ENCODE measurements at regions not wholly inside any gene's neighbourhood (a gene's known extent, or its start where the extent isn't known, plus 50 kb on each side); places are given as distances from the start of the nearest gene placed in this dataset.

DNA sequence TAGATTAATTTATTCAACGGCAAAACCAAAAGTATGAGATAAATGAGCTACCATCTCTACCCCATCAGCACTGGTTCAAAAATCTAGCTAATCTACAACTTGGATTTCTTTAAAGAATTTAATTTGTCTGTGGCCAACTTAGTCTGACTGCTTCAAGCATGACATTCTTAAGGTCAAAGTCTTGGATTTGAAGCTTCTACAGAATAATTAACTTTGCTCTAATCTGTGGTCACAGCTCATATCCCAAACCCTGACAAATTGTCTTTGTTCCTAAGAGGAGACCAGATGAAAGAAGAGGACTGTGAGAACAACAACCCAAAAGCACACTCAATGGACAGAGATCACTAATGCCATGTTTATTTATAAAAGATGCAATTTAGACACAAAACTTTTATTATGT is 166.9 kb upstream of the EPHA7 start:
- no peak for DNase-seq (ENCODE audit: low read depth, low spot score)
- Histone ChIP-seq H3K9ac (ENCODE audit: insufficient read length, low read depth) (no peak overlapping the region), H3K4me1 (ENCODE audit: insufficient read depth, insufficient read length) (no peaks in the 10 kb centered on the region), H3K36me3 (ENCODE audit: insufficient read depth, insufficient read length, low read length) (no peaks in the 10 kb centered on the region), H3K27me3 (ENCODE audit: insufficient read depth, insufficient read length) (no peaks in the 10 kb centered on the region), H3K9me3 (ENCODE audit: insufficient read depth, low read length) (no peaks in the 10 kb centered on the region), H3K4me3 (ENCODE audit: insufficient read length, low read depth) (no peak overlapping the region)
- no peak for TF ChIP-seq YY1 (IDR thresholded peaks at IDR 0.05; ENCODE audit: insufficient read depth, insufficient read length)
- TF ChIP-seq ZNF274 (IDR thresholded peaks at IDR 0.05; ENCODE audit: low read depth, low read length) = no peak
- TF ChIP-seq SUZ12 (IDR thresholded peaks at IDR 0.05; ENCODE audit: extremely low read depth, insufficient read depth, insufficient read length) = no peak

DNA sequence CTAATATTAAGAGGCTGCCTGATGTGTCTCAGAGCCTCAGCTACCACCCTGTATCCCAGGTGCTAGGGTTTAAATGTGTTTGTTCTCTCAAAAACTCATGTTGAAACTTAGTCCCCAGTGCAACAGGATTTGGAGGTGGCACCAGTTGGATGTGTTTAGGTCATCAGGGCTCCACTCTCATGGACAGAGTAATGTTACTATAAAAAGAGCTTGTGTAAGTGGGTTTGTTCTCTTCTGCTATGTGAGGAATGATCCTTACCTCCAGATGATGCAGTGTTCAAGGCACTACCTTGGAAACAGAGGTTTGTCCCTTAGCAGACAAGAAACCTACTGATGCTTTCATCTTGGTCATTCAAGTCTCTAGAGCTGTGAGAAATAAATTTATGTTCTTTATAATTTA is 164.9 kb upstream of the EPHA7 start:
- Histone ChIP-seq H3K36me3 (ENCODE audit: insufficient read depth, insufficient read length, low read length) (no peaks in the 10 kb centered on the region), H3K9me3 (ENCODE audit: insufficient read depth, low read length) (no peaks in the 10 kb centered on the region), H3K9ac (ENCODE audit: insufficient read length, low read depth) (no peak overlapping the region), H3K4me1 (ENCODE audit: insufficient read depth, insufficient read length) (no peaks in the 10 kb centered on the region), H3K4me3 (ENCODE audit: insufficient read length, low read depth) (no peak overlapping the region), H3K27me3 (ENCODE audit: insufficient read depth, insufficient read length) (no peaks in the 10 kb centered on the region)
- DNase-seq (ENCODE audit: low read depth, low spot score) = no peak
- no peak for TF ChIP-seq YY1 (IDR thresholded peaks at IDR 0.05; ENCODE audit: insufficient read depth, insufficient read length)
- no peak for TF ChIP-seq ZNF274 (IDR thresholded peaks at IDR 0.05; ENCODE audit: low read depth, low read length)
- TF ChIP-seq SUZ12 (IDR thresholded peaks at IDR 0.05; ENCODE audit: extremely low read depth, insufficient read depth, insufficient read length) = no peak

DNA sequence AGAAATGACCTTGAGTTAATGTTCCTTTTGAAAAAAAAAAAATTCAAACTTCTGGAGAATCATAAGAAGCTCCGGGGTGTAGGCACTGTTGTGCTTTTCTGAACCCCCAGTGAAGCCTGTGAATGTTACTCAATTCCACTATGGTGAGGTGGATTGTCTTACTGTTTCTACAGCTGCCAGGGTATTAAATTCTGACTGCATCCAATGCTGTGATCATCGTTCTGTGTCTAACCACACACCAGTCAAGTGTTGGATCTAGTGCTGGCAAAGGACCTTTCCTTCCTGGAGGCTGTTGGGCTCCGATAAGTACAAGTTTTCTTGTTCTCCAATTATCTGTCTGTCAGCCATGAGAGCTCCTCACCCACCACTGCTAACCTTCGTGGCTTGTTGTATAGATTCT is 162.0 kb upstream of the EPHA7 start:
- Histone ChIP-seq H3K9me3 (ENCODE audit: insufficient read depth, low read length) (no peaks in the 10 kb centered on the region), H3K4me1 (ENCODE audit: insufficient read depth, insufficient read length) (no peaks in the 10 kb centered on the region), H3K9ac (ENCODE audit: insufficient read length, low read depth) (no peak overlapping the region), H3K36me3 (ENCODE audit: insufficient read depth, insufficient read length, low read length) (no peaks in the 10 kb centered on the region), H3K27me3 (ENCODE audit: insufficient read depth, insufficient read length) (no peaks in the 10 kb centered on the region), H3K4me3 (ENCODE audit: insufficient read length, low read depth) (no peak overlapping the region)
- TF ChIP-seq ZNF274 (IDR thresholded peaks at IDR 0.05; ENCODE audit: low read depth, low read length) = no peak
- TF ChIP-seq SUZ12 (IDR thresholded peaks at IDR 0.05; ENCODE audit: extremely low read depth, insufficient read depth, insufficient read length) = no peak
- no peak for TF ChIP-seq YY1 (IDR thresholded peaks at IDR 0.05; ENCODE audit: insufficient read depth, insufficient read length)
- DNase-seq (ENCODE audit: low read depth, low spot score) = no peak

DNA sequence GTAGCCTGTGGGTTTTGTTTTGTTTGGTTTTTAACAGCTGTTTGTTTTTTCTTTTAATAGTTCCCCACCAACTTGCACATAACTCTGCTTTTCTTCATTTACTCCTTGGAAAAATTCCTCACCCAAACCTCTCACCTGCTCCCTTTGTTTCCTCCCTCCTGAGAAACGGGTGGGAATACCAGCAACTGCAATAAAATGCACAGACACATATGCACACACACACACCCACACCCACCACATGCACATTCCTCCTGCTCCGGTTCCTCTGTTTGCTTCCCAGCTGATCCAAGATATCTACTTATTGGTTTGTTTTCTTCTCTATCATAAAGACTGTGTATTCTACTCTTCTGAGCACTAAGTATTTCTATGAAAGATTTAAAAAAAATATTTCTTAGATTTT is 161.1 kb upstream of the EPHA7 start:
- DNase-seq (ENCODE audit: low read depth, low spot score) = no peak
- Histone ChIP-seq H3K9ac (ENCODE audit: insufficient read length, low read depth) (no peak overlapping the region), H3K9me3 (ENCODE audit: insufficient read depth, low read length) (no peaks in the 10 kb centered on the region), H3K27me3 (ENCODE audit: insufficient read depth, insufficient read length) (no peaks in the 10 kb centered on the region), H3K4me1 (ENCODE audit: insufficient read depth, insufficient read length) (no peaks in the 10 kb centered on the region), H3K36me3 (ENCODE audit: insufficient read depth, insufficient read length, low read length) (no peaks in the 10 kb centered on the region), H3K4me3 (ENCODE audit: insufficient read length, low read depth) (no peak overlapping the region)
- no peak for TF ChIP-seq YY1 (IDR thresholded peaks at IDR 0.05; ENCODE audit: insufficient read depth, insufficient read length)
- no peak for TF ChIP-seq ZNF274 (IDR thresholded peaks at IDR 0.05; ENCODE audit: low read depth, low read length)

DNA sequence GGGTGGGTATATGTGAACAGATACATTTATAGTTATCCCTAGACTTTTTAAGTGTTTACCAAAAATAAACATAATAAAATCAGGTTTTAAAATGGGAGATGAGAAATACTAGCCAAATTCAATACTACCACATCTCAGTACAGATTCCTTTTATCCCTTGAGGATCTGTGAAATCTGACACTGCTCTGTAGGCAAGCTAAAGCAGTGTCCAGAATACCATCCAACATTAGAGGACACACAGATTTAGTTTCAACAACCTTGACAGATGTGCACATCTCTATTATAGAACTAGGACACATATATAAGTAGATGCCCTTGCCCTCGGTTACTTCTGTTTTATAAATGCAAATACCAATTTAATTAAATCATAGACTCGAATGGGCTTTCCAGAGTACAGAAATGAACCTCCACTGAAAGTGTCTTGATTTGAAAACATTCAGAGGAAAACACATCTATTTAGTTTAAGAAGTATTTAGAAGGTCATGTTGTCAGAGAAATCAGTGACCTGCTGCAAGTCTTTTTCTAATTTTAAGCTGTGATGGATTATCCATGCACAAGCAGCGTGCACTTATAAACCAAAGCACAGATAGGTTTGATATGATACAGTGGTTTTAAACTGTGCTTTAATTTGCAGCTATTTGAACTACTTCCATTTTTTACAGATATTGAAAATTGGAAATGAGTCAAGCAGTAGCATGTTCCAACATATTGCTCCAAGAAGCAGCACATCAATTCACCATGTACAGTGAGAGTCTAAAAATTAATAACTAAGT is 156.3 kb upstream of the EPHA7 start:
- Histone ChIP-seq H3K9ac (ENCODE audit: insufficient read length, low read depth) (no peak overlapping the region), H3K27me3 (ENCODE audit: insufficient read depth, insufficient read length) (no peaks in the 10 kb centered on the region), H3K9me3 (ENCODE audit: insufficient read depth, low read length) (no peaks in the 10 kb centered on the region), H3K36me3 (ENCODE audit: insufficient read depth, insufficient read length, low read length) (no peaks in the 10 kb centered on the region), H3K4me3 (ENCODE audit: insufficient read length, low read depth) (no peak overlapping the region), H3K4me1 (ENCODE audit: insufficient read depth, insufficient read length) (no peaks in the 10 kb centered on the region)
- DNase-seq (ENCODE audit: low read depth, low spot score) = no peak
- TF ChIP-seq SUZ12 (IDR thresholded peaks at IDR 0.05; ENCODE audit: extremely low read depth, insufficient read depth, insufficient read length) (no peak), YY1 (IDR thresholded peaks at IDR 0.05; ENCODE audit: insufficient read depth, insufficient read length) (no peak), ZNF274 (IDR thresholded peaks at IDR 0.05; ENCODE audit: low read depth, low read length) (no peak)

DNA sequence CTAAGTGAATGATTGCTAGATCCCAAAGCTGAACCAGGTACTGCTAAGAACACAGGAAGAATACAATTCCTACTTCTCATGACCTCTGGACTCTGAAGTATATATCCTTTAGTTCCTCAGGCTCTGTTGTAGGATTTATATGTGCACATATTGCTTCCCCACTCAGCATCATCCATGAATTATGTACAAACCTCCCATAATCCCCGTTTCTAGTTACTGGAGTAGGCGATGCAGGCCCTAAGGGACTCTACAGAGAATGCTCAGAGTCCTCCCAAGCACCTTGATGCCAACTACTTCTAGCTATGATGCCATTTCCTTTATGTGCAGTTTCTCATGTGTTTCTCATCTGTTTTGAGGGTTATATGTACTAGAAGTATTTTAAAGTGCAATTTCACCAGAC is 154.9 kb upstream of the EPHA7 start:
- no peaks in the 10 kb centered on the region for H3K36me3 ChIP-seq (ENCODE audit: insufficient read depth, insufficient read length, low read length)

DNA sequence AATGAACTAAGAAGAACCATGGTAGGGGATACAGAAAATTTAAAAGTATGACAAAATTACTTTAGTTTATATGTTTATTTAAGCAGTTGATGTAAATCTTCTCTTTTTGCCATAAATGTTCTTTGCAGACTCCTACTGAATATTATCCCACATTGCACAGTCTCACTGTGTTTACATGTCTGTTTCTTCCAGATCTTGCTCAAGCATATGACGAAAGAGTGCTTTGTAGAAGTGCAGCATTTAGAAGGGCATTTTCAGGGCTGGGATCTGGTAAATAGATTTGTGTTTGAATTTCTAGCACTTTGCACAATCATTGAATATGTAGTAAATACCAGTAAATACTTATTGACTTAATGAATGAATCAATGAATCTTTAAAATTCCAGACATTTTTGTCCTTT is 152.0 kb upstream of the EPHA7 start:
- Histone ChIP-seq H3K9me3 (ENCODE audit: insufficient read depth, low read length) (no peaks in the 10 kb centered on the region), H3K4me1 (ENCODE audit: insufficient read depth, insufficient read length) (no peaks in the 10 kb centered on the region), H3K4me3 (ENCODE audit: insufficient read length, low read depth) (no peak overlapping the region), H3K36me3 (ENCODE audit: insufficient read depth, insufficient read length, low read length) (no peaks in the 10 kb centered on the region), H3K27me3 (ENCODE audit: insufficient read depth, insufficient read length) (no peaks in the 10 kb centered on the region), H3K9ac (ENCODE audit: insufficient read length, low read depth) (no peak overlapping the region)
- no peak for TF ChIP-seq YY1 (IDR thresholded peaks at IDR 0.05; ENCODE audit: insufficient read depth, insufficient read length)
- no peak for DNase-seq (ENCODE audit: low read depth, low spot score)

More for the DNA sequence above, 154.9 kb upstream of the EPHA7 start:
- H3K27me3 ChIP-seq (ENCODE audit: insufficient read depth, insufficient read length) = no peaks in the 10 kb centered on the region
- H3K9me3 ChIP-seq (ENCODE audit: insufficient read depth, low read length) = no peaks in the 10 kb centered on the region
- H3K4me1 ChIP-seq (ENCODE audit: insufficient read depth, insufficient read length) = no peaks in the 10 kb centered on the region
- DNase-seq (ENCODE audit: low read depth, low spot score) = no peak
- no peak overlapping the region for H3K9ac ChIP-seq (ENCODE audit: insufficient read length, low read depth)
- no peak overlapping the region for H3K4me3 ChIP-seq (ENCODE audit: insufficient read length, low read depth)
- TF ChIP-seq YY1 (IDR thresholded peaks at IDR 0.05; ENCODE audit: insufficient read depth, insufficient read length) (no peak), ZNF274 (IDR thresholded peaks at IDR 0.05; ENCODE audit: low read depth, low read length) (no peak), SUZ12 (IDR thresholded peaks at IDR 0.05; ENCODE audit: extremely low read depth, insufficient read depth, insufficient read length) (no peak)

Measured in NT2/D1 (cell line).